NCI-H524 treated with DMSO at 0.1 percent for 48 hours (cell line): ENCODE measurements at regions not wholly inside any gene's neighbourhood (a gene's known extent, or its start where the extent isn't known, plus 50 kb on each side); places are given as distances from the start of the nearest gene placed in this dataset.

ENCODE experiments used
- DNase-seq: peaks from one replicate; lab custom pipeline; 2025; lab: John Stamatoyannopoulos, UW

DNA sequence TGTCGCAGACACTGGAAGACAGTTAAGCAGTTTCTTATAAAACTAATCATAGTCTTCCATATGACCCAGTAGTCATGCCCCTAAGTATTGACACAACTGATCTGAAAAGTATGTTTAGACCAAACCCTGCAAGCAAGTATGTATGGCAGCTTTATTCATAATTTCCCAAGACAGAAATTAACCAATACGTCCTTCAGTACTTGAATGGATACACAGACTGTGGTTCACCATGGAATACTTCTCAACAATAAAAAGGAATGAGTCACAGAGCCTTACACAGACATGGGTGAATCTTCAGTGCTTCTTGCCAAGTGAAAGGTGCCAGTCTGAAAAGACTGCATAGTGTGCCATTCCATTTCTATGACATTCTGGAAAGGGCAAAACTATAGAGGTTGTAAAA lies 50.2 kb upstream of the AKR1E2 start:
- DNase-seq = no peak

DNA sequence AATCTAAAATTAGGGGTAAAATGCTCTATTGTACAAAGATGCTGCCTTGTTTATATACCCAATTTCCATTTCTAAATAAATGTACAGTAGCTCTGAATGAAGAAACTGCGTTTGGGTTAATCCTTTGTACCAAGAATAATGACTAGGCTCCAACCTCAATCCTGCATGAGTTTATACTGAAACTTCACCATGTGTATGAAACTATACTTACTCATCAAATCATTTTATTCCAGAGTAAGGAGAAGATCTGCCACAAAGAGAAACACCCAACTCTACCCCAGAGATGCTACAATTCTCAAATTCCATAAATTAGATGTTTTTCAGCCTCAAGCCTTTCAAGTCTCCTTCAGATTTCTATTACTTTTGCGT lies 53.8 kb upstream of the AKR1E2 start:
- no peak for DNase-seq

GRCh38 chr10:4771554-4772201 lies 54.3 kb upstream of the AKR1E2 start:
- no peak for DNase-seq

GRCh38 chr10:4770801-4771553 lies 55.0 kb upstream of the AKR1E2 start:
- DNase-seq = no peak

GRCh38 chr10:4768416-4768815 lies 57.6 kb upstream of the AKR1E2 start:
- no peak for DNase-seq

GRCh38 chr10:4767033-4767814 lies 58.8 kb upstream of the AKR1E2 start:
- no peak for DNase-seq

GRCh38 chr10:4766454-4766853 lies 59.6 kb upstream of the AKR1E2 start:
- no peak for DNase-seq

DNA sequence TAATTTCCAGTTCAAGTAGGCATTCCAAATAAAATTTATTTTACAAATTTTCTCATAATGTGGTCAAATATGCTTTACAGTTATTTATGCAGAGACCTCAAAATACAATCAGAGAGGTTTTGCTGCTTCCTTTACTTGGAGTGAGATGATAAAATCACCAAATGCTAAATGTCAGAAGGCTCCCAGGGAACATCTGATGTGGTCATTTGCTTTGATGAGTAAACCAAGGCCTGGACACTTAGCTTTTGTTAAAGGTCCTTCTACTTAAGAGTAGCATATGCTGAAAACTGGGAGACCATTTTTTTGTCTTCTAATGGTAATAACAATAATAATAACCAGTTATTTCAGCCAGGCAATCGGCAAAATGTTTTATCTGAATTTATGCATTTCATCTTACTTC lies 60.6 kb upstream of the AKR1E2 start:
- DNase-seq = no peak

DNA sequence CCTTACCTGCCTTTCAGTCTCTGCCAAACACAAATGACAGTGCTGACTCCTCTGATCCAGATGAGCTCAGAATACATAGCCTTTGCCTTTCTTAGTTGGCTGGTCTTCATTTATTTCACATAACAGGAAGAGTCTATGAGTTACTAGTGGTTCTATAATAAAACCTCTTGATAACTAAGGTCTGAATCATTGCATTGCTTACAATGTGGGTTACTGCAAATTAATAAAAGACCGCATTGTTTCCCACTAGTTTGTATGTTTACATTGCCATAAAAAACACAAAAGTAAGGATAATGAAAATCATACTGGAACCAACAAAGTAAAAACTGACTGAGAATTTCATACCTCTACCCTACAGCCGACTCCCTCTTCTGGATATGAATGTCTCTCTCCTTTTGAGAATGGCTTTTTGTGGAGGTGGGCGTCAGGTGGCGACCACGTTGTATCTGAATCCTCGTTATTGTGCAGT lies 62.0 kb upstream of the AKR1E2 start:
- no peak for DNase-seq

DNA sequence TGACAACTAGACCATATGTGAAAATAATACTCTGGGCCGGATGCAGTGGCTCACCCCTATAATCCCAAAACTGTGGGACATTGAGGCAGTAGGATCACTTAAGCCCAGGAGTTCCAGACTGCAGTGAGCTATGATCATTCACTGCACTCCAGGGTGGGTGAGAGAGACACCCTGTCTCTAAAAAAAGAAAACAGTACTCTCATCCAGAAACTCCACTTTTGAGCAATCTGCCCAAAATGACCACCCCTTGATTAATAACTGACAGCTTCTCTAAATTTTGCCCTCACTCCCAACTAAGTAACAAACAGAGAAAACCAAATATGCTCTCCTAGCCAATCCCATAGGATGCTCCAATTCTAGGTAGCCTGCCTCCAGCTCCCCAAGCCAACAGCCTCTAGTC lies 62.5 kb upstream of the AKR1E2 start:
- no peak for DNase-seq

DNA sequence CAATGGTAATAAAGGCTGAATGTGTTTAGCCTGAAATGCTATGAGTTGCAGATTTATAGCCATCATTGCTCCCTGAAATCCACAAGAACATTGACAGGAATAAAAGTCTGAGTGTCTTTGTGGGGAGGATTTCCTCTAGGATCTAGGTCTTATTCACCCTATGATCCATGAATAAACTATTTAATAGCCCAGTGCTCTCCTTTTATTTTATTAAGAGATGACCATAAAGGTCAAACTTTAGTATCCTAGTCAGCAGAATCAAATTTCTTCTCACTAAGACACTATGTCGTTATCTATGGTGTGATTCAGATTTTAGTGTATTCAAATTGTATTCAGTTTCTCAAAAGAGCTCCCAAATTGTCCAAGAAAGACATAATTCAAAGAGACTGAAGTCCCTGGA lies 67.8 kb upstream of the AKR1E2 start:
- no peak for DNase-seq

- no peak for DNase-seq
Measured at GRCh38 chr10:4755286-4755989, 70.6 kb upstream of the AKR1E2 start.

GRCh38 chr10:4754143-4754542 lies 71.9 kb upstream of the AKR1E2 start:
- no peak for DNase-seq

GRCh38 chr10:4751211-4751610 lies 74.8 kb upstream of the AKR1E2 start:
- no peak for DNase-seq

DNA sequence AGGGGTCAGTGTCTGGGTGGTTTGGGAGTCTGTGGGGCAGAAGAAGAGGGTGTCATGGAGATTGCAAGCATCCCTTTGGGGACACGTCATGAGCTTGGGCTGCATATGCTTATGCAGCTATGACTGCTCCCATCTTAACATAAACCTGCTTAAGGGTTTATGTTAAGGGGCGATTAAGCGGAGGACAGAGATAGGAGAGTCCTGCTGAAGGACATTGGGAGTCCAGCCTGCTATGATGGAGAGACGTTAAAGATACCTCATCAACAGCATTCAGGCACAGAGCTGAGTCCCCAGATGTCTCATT lies 76.8 kb upstream of the AKR1E2 start:
- no peak for DNase-seq

- no peak for DNase-seq
Measured at GRCh38 chr10:4748491-4749270, 77.3 kb upstream of the AKR1E2 start.

- no peak for DNase-seq
Measured at GRCh38 chr10:4742217-4742616, 83.8 kb upstream of the AKR1E2 start.

GRCh38 chr10:4740471-4740870 lies 85.5 kb upstream of the AKR1E2 start:
- DNase-seq = no peak

GRCh38 chr10:4736608-4737007 lies 89.4 kb upstream of the AKR1E2 start:
- no peak for DNase-seq

DNA sequence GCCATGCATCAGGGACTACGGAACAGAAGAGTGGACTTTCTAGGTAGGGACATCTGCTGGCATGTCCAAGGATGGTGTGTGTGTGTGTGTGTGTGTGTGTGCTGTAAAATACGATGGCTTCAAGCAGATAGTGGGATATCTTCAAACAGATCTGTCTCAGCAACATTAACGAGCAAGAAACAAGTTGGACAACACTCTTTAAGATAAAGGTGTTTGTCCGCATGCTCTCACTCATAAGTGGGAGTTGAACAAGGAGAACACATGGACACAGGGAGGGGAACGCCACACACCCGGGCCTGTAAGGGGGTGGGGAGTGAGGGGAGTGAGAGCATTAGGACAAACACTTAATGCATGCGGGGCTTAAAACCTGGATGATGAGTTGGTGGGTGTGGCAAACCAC lies 89.8 kb upstream of the AKR1E2 start:
- no peak for DNase-seq

- DNase-seq = no peak
Measured at GRCh38 chr10:4733843-4734224, 92.2 kb upstream of the AKR1E2 start.
